Loucy (cell line): ENCODE measurements at regions not wholly inside any gene's neighbourhood (a gene's known extent, or its start where the extent isn't known, plus 50 kb on each side); places are given as distances from the start of the nearest gene placed in this dataset.

Source experiments
- EZH2phosphoT487 ChIP-seq: fragments of 200-600 bp; IDR thresholded peaks from 2 replicates; pipeline ENCODE4 v1.6.1; 2018; ENCODE audit warnings: antibody characterized with exemption, mild to moderate bottlenecking, moderate library complexity, borderline replicate concordance
- TF ChIP-seq, protein P1 (sequence below): fragments of 200-600 bp; sonication (generic); conservative IDR thresholded peaks from 2 replicates; pipeline ENCODE4 v1.5.1; 2014; ENCODE audit warnings: mild to moderate bottlenecking, antibody characterized with exemption, low read length

DNA sequence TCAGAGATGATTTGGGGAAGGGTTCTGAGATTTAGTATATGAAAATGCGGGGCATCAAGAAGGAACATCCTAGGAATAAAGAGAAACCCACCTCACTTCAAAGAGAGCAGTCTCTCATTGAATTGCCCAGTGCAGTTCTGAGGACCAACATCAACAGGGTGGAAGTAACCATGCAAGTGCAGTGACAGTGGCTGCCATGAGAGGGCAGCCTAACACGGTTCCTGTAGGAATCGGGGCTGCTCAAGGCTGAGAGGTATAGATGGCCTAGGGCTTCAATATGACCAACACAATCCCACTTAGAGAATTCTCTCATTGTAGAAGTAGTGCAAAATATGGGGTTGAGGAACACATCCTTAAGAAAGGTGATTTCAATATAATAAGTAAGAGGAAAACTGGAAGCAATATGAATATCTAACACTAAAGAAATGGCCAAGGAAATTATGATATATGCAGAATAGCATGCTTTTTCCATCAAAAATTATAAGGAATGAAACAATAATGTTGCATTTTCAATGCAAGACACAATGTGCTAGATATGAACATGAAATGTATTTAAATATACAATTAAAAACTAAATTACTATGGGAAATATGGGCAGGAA lies 51.1 kb upstream of the ARRDC4 start:
- TF ChIP-seq, protein P1, sequence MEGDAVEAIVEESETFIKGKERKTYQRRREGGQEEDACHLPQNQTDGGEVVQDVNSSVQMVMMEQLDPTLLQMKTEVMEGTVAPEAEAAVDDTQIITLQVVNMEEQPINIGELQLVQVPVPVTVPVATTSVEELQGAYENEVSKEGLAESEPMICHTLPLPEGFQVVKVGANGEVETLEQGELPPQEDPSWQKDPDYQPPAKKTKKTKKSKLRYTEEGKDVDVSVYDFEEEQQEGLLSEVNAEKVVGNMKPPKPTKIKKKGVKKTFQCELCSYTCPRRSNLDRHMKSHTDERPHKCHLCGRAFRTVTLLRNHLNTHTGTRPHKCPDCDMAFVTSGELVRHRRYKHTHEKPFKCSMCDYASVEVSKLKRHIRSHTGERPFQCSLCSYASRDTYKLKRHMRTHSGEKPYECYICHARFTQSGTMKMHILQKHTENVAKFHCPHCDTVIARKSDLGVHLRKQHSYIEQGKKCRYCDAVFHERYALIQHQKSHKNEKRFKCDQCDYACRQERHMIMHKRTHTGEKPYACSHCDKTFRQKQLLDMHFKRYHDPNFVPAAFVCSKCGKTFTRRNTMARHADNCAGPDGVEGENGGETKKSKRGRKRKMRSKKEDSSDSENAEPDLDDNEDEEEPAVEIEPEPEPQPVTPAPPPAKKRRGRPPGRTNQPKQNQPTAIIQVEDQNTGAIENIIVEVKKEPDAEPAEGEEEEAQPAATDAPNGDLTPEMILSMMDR, result peak; percentile 99
- no peak for TF ChIP-seq EZH2phosphoT487
